GM12891 (cell line): ENCODE measurements at regions not wholly inside any gene's neighbourhood (a gene's known extent, or its start where the extent isn't known, plus 50 kb on each side); places are given as distances from the start of the nearest gene placed in this dataset.
"Not testable (repeated sequence)": the region's sequence is repeated elsewhere in the genome, so short reads cannot be mapped to it uniquely, and the experiment has no call there.

Experiments
- DNase-seq: peaks from one replicate; pipeline ENCODE4 v3.0.0; 2011; ENCODE audit warnings: low spot score; ENCODE audit not compliant: insufficient read length
- FAIRE-seq: peaks from 2 replicates; lab custom pipeline; 2011; peaks lifted over from hg19 to GRCh38; lab: Jason Lieb, UNC
- PAX5 ChIP-seq: IDR thresholded peaks from 2 replicates; pipeline ENCODE4 v1.6.1; 2011; ENCODE audit warnings: low read length, moderate library complexity, mild to moderate bottlenecking; ENCODE audit not compliant: insufficient read depth, severe bottlenecking
- POLR2A ChIP-seq: IDR thresholded peaks from 2 replicates; pipeline ENCODE4 v1.6.1; 2011; ENCODE audit warnings: low read depth, low read length, control low read depth
- POLR2AphosphoS5 ChIP-seq: IDR thresholded peaks from 2 replicates; pipeline ENCODE4 v1.6.1; 2011; ENCODE audit warnings: low read depth, low read length, control low read depth
- POU2F2 ChIP-seq: IDR thresholded peaks from 2 replicates; pipeline ENCODE4 v1.6.1; 2011; ENCODE audit warnings: low read depth, mild to moderate bottlenecking, control low read depth, low read length, moderate library complexity
- SPI1 ChIP-seq: IDR thresholded peaks from 2 replicates; pipeline ENCODE4 v1.6.1; 2011; ENCODE audit warnings: low read depth, low read length, control low read depth
- TAF1 ChIP-seq: IDR thresholded peaks from 2 replicates; pipeline ENCODE4 v1.6.1; 2011; ENCODE audit warnings: low read depth, low read length, control low read depth

DNA sequence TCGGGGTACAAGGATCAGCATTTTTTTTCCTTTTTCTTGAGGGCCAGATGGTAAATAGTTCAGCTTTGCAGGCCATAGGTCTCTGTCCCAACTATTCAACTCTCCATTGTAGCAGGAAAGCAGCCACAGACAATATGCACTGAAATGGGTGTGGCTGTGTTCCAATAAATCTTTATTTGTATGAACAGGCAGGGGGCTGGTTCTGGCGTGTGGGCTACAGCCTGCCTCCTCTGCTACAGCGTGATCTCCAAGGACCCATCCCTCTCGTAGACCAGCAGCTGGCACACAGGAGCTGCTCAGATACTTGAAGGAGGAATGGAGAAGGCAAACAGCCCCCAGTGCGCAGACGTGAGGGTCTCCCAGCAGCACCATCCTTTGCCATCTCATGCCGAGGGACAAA, 91.8 kb upstream of the FRG2C start:
- not testable (repeated sequence) for FAIRE-seq, DNase-seq

GRCh38 chr3:75579091-75579490, 85.0 kb upstream of the FRG2C start:
- not testable (repeated sequence) for FAIRE-seq, DNase-seq

DNA sequence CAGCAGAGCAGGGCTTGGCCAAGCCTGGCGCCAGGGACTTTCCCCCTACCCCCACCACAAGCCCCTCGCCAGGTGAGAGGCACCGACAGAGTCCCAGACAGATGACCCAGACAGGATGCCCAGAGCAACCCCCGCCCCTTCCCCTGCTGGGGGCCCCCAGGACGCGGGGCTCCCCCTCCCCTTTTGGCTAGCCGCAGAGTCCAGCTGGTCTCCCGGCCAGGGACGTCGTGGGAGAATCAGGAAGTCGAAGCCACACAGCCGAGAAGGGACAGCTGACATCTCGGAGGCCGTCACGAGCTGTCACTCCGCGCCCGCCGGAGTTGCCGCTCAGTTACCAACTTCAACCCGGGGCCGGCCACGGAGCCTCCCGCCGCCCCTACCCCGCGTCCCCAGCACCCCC, 84.6 kb upstream of the FRG2C start:
- FAIRE-seq, DNase-seq: not testable (repeated sequence)

DNA sequence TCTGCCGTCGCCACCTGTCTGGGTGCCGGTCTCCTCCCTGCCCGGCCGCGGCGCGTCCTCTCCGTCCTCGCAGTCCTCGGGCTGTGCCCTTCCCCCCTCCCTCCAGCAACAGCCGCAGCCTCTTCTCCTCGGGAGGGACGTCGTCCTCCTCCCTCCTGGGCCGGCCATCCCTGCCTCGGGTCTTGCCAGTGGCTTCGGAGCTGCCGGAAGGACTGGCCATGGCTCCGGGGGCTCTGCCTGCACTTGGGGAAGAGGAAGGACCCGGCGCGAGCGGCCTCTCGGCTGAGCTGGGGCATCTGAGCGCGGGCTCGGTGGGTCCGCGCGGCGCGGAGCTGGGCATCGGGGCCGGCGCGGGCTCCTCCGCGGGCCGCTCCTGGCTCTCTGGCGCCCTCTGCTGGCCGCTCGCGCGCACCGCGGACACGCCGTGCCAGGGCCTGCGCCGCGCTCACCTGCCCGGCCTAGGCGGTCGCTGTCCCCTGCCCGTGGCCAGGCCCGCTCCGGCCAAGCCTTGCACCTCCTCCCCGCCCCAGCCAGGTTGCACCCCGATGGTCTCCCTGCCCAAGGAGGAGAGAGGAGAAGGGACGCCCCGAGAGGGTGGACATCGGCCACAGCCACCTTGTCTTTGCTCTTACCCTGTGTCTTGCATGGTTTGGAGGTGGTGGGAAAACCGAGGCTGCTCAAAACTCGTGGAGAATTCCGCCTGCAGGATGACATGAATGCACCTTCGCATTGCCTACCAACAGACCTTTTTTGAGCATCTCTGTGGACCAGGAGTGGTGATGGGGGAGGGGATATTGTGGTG, 83.9 kb upstream of the FRG2C start:
- DNase-seq (peak; percentile 27), FAIRE-seq (peak; percentile 16)

DNA sequence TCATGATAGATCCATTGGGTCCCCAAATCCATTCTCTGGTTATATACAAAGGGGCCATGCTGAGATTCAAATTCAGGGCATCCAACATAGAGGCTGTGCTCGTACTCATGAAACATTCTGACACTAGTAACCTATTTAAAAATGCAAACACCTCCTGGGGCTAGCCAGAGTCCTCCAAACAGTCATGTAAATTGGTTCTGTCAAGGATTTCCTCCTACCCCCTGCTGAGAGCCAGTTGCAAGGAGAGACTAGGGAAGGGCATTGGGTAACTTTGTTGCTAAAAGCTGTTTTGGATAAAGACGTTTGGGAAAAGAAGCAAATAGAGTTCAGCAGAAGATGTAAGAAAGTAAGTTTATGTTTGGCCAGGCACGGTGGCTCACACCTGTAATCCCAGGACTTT, 81.6 kb upstream of the FRG2C start:
- not testable (repeated sequence) for FAIRE-seq, DNase-seq

DNA sequence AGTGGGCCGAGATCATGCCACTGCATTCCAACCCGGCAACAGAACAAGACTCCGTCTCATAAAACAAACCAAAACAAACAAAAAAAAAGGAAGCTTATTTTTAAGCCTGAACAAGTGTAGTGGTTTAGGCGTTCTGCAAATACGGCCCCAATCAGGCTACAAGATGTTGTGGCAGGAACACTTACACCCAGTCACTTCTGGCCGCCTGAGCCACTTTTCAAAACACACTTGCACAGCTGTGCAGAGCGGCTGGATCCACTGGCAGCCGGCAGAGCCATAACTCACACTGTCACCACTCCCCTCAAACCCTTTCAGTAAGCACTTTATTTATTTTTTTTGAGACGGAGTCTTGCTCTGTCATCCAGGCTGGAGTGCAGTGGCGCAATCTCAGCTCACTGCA, 81.0 kb upstream of the FRG2C start:
- FAIRE-seq, DNase-seq: not testable (repeated sequence)

GRCh38 chr3:75587695-75588094, 76.4 kb upstream of the FRG2C start:
- DNase-seq, FAIRE-seq: not testable (repeated sequence)

DNA sequence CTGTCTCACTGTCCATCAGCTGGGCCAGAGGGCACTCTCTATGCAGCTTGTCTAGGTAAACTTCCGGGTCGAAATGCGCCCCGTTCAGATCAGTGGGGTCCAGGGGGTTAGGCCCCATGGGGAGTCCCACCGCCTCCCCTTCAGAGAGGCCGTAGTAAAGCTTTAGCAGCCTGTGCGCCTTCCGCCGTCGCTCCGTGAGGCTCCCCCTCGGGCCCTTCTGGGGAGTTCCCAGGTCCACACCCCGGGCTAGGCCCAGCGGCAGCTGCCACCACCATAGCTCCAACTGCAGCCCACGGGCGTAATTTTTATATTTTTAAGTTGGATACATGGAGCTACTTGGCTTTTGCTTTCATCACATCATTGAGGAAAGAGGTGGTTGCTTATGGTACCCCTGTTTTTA, 73.7 kb upstream of the FRG2C start:
- DNase-seq, FAIRE-seq: not testable (repeated sequence)

- FAIRE-seq, DNase-seq: not testable (repeated sequence)
These were observed 59.7 kb upstream of the FRG2C start for GRCh38 chr3:75604286-75604934.

DNA sequence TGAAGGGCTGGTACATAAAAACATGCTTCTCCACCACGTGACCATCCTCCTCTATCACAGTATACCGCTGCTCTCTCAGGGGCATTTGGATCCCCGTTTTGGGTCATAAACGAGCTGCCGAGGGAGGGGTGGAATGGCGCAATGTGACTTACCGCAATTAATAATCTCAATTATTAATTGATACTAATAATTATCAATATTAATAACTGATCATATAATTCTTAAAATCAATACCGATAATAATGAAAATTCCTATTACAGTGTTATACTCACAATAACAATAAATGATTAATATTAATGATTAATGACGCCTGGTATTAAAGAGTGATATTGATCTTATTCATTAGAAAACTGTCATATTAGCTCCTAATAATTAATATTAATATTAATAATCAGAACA, 56.1 kb upstream of the FRG2C start:
- FAIRE-seq, DNase-seq: not testable (repeated sequence)

- FAIRE-seq, DNase-seq: not testable (repeated sequence)
These were observed 54.5 kb upstream of the FRG2C start for GRCh38 chr3:75609598-75609997.

DNA sequence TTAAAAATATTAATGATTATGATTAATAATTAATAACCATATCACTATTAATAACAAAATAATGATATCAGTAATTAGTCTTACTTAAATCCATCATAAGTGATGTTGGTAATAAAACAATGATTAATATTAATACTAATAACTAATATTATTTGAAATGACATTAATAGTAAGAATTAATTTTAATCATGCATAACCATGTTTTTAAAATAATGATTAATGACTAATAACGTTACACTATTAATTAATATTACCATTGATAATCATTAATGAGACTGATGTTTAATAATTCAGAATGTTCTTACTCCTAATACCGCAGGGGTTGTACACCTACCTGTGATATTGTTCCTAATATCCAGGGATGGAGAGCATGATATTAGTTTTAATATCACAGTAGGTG, 53.4 kb upstream of the FRG2C start:
- FAIRE-seq (no peak), DNase-seq (no peak)
- TF ChIP-seq SPI1: no peak
- no peak for TF ChIP-seq POLR2A
- TF ChIP-seq PAX5: no peak
- TF ChIP-seq TAF1: no peak
- TF ChIP-seq POU2F2: no peak
- no peak for TF ChIP-seq POLR2AphosphoS5

DNA sequence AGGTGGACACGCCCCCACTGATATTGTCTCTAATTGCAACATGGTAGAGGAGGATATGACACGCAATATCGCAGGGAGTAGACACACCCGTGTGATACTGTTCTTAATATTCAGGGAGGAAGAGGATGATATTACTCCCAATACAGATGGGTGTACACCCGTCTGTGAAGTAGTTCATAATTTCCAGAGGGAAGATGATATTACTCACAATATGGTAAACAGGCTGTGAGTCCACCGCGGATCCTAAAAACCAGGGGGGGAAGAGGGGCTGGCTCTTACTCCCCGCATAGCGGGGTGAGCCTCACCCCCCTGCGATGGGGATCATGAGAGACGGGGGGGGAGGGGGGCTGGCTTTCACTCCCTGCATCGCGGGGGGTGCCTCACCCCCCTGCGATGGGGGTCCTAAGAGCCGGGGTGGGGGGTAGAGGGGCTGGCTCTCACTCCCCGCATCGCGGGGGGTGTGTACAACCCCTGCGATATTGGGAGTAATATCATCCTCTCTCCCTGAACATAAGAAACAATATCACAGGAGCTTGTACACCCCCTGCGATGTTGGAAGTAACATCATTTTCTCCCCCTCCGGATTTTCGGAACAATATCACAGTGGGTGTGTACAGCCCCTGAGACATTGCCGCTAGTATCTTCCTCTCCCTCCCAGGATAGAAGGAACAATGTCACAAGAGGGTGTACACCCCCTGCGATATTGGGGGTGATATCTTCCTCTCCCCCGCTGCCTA, 52.2 kb upstream of the FRG2C start:
- not testable (repeated sequence) for DNase-seq, FAIRE-seq
